HUES64 (cell line): ENCODE measurements at regions not wholly inside any gene's neighbourhood (a gene's known extent, or its start where the extent isn't known, plus 50 kb on each side); places are given as distances from the start of the nearest gene placed in this dataset.
A peak's percentile ranks its signal among the peaks of the same experiment; 100 is the strongest.
"Not testable (repeated sequence)": the region's sequence is repeated elsewhere in the genome, so short reads cannot be mapped to it uniquely, and the experiment has no call there.

ENCODE experiments used
- H3K27ac ChIP-seq: 2 replicates; pipeline ENCODE4 v1.7.0; 2013; ENCODE audit warnings: low read depth, low read length, inconsistent platforms
- H3K27me3 ChIP-seq: 2 replicates; pipeline ENCODE4 v1.6.1; 2013; ENCODE audit warnings: mild to moderate bottlenecking, low read length; ENCODE audit not compliant: insufficient read depth
- H3K36me3 ChIP-seq: 2 replicates; pipeline ENCODE4 v1.6.1; 2013; ENCODE audit warnings: mild to moderate bottlenecking, low read length; ENCODE audit not compliant: insufficient read depth
- H3K4me1 ChIP-seq: 2 replicates; pipeline ENCODE4 v1.6.1; 2013; ENCODE audit warnings: mild to moderate bottlenecking, low read length, moderate library complexity; ENCODE audit not compliant: insufficient read depth
- H3K4me3 ChIP-seq: 2 replicates; pipeline ENCODE4 v1.5.1; 2013; ENCODE audit warnings: mild to moderate bottlenecking, low read length, moderate library complexity
- H3K9ac ChIP-seq: 2 replicates; pipeline ENCODE4 v1.6.1; 2013; ENCODE audit warnings: mild to moderate bottlenecking, low read depth, low read length
- H3K9me3 ChIP-seq: 2 replicates; pipeline ENCODE4 v1.6.1; 2013; ENCODE audit warnings: low read depth, low read length; ENCODE audit not compliant: insufficient read depth
- WGBS: fragments of 150-250, 120-280 bp; methylation state at CpG from one replicate; pipeline ENCODE4 v1.1.7; 2013; ENCODE audit warnings: missing lambda C conversion rate; 5-methylcytosine and 5-hydroxymethylcytosine counted together

DNA sequence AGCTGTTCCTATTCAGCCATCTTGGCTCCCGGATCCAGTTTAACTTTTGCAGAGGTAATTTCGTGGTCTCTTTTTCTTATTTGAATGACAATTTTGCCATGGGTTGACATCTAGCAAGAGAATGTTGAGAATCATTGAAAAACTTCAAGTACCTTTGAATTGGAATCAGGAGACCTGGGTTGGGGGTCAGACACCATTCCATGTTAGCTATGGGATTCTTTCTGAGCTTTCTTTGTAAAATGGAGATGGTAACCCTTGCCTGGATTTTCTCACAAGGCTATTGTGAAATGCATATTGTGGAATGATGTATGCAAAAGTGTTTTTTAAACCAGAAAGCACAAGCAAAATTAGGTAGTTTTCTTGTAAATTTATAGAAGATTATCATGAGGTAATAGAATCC lies 79.1 kb upstream of the HAND2 start:
- H3K4me1 ChIP-seq: peaks cover 6% of the 10 kb centered on the region; the same call in 1 of the 2 replicates
- no peak overlapping the region for H3K27ac ChIP-seq
- 59% methylated on average over 2 of the region's 2 CpGs for WGBS
- peak overlapping the region; percentile 85 for H3K9ac ChIP-seq
- H3K4me3 ChIP-seq: peak overlapping the region; percentile 69
- no peaks in the 10 kb centered on the region for H3K9me3 ChIP-seq
- no peaks in the 10 kb centered on the region for H3K36me3 ChIP-seq
- no peaks in the 10 kb centered on the region for H3K27me3 ChIP-seq

DNA sequence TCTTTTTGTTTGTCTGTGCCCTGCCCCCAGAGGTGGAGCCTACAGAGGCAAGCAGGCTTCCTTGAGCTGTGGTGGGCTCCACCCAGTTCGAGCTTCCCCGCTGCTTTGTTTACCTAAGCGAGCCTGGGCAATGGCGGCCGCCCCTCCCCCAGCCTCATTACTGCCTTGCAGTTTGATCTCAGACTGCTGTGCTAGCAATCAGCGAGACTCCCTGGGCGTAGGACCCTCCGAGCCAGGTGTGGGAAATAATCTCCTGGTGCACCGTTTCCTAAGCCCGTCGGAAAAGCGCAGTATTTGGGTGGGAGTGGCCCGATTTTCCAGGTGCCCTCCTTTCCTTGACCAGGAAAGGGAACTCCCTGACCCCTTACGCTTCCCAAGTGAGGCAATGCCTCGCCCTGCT lies 78.6 kb upstream of the HAND2 start:
- H3K4me3 ChIP-seq: peak overlapping the region; percentile 69
- H3K9me3 ChIP-seq, H3K27me3 ChIP-seq, H3K36me3 ChIP-seq, H3K27ac ChIP-seq, H3K4me1 ChIP-seq: not testable (repeated sequence)
- H3K9ac ChIP-seq: peak overlapping the region; percentile 85
- 11% methylated on average over 15 of the region's 15 CpGs for WGBS

DNA sequence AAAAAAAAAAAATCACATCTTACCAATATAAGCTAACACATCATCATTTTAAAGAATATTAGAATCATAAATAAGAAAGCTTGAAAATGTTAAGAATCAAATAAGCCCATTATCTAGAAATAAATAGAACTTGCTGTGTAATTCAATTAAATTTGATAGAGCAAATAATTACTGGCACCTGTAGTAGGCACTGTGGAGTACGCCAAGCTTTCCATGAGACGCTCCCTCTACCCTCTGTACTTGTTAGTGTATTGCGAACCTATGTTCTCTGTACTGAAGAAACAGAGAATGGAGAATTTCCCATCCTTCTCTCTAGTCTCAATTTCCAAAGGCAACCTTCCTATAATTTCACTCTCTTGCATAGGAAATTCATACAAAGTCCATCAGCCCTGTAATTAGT lies 61.7 kb upstream of the HAND2 start:
- H3K9ac ChIP-seq: no peak overlapping the region
- no peak overlapping the region for H3K4me3 ChIP-seq
- no peaks in the 10 kb centered on the region for H3K4me1 ChIP-seq
- no peaks in the 10 kb centered on the region for H3K36me3 ChIP-seq
- H3K27me3 ChIP-seq: no peaks in the 10 kb centered on the region
- 80% methylated on average over 3 of the region's 3 CpGs for WGBS
- H3K27ac ChIP-seq: no peak overlapping the region
- no peaks in the 10 kb centered on the region for H3K9me3 ChIP-seq

DNA sequence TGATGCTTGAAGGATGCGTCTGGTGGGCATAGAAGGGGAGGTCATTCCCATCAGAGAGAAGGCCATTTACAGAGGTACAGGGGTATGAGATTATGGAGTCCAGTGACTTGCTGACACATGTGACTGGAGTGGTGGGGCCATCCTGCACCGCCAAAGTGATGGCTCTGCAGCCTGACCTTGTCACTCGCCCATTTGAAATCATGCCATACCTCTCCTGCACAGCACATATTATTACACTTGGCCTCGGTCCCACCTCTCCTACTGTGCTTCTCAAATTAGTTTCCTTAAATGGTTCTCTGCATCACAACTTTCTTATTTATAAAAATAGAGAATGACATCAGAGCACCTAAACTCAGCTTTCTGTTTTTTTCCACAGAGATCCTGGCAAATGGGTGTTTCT lies 60.7 kb upstream of the HAND2 start:
- Histone ChIP-seq H3K4me1 (no peaks in the 10 kb centered on the region), H3K27ac (no peak overlapping the region), H3K4me3 (no peak overlapping the region), H3K9ac (no peak overlapping the region), H3K36me3 (no peaks in the 10 kb centered on the region), H3K9me3 (no peaks in the 10 kb centered on the region), H3K27me3 (no peaks in the 10 kb centered on the region)
- WGBS: 93% methylated on average over 4 of the region's 4 CpGs

DNA sequence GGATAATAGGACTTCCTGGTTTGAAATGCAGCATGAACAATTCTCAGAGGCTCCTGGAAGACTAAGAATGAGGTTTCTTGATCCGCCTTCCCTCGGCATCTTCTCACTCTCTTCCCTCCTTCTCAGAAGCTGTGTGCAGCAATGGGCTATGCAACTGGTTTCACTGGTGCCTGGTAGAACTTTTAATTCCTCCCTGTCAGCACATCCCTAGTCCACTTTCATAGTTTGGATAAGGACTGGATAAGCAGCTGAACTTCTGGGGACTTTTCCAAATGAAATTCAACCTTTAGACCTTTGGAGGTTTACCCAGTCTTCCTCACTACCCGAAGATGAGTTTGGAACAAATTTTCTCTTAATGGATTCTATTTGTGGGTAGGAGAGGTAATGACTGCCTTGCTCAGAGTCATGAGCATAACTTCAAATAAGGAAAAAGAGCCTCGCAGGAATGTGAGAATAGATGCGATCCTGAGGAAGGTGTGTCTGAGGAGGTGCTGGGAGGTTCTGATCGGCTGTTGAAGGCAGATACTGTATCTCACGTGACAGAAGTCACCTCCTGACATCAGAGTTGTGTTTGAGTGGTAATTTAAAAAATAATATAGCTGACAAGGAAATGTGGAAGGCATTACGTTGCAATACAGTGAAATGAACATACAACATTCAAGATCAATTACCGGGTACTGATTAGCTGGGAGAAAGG lies 56.0 kb upstream of the HAND2 start:
- H3K36me3 ChIP-seq: no peaks in the 10 kb centered on the region
- H3K27me3 ChIP-seq: no peaks in the 10 kb centered on the region
- no peak overlapping the region for H3K9ac ChIP-seq
- no peaks in the 10 kb centered on the region for H3K9me3 ChIP-seq
- no peak overlapping the region for H3K4me3 ChIP-seq
- 93% methylated on average over 9 of the region's 9 CpGs for WGBS
- no peak overlapping the region for H3K27ac ChIP-seq
- H3K4me1 ChIP-seq: no peaks in the 10 kb centered on the region

DNA sequence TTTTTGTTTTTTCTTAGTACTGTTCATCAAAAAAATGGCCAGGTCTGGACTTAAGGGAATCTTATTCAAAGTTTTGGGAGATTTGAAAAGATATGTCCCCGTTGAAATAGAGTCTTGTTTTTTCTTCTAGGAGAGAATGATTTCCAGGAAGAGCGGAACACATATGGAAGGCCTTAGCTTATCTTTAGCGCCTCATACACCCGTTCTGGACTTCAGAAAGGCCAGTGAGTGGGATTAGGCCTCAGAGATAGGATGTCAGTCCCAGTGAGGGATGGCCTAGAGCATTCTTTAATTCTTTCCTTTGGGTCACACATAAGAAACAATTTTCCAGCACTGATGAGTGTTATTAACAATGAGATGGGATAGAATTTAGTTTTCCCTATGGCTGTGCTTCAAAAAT lies 54.5 kb upstream of the HAND2 start:
- Histone ChIP-seq H3K4me1 (no peaks in the 10 kb centered on the region), H3K9me3 (no peaks in the 10 kb centered on the region), H3K36me3 (no peaks in the 10 kb centered on the region), H3K27me3 (no peaks in the 10 kb centered on the region), H3K9ac (no peak overlapping the region), H3K27ac (no peak overlapping the region), H3K4me3 (no peak overlapping the region)
- 94% methylated on average over 4 of the region's 4 CpGs for WGBS
